ENCODE measurements at regions not wholly inside any gene's neighbourhood (a gene's known extent, or its start where the extent isn't known, plus 50 kb on each side); places are given as distances from the start of the nearest gene placed in this dataset.

- in situ Hi-C loops (cut with HindIII; ENCODE audit: extremely low pct_ligation_motif_present, low pct_unique_long_range_greater_than_20kb) = no loop called here
- Histone ChIP-seq H3K4me2 (ENCODE audit: low read depth, low read length) (no peak overlapping the region), H3K4me3 (replicated peaks in 1 of 3; ENCODE audit: insufficient read depth in 1 of 3, low read depth in 2 of 3, low read length in 3 of 3) (no peak overlapping the region), H2AFZ (ENCODE audit: low read length) (no peak overlapping the region), H3K27me3 (ENCODE audit: control insufficient read depth in 1 of 2, insufficient read depth in 2 of 2, low read length in 2 of 2) (0 out of 5 replicates have a peak, but pooled peaks cover 0 to 8% of the 10 kb centered on the region in 2 experiments), H3K9me3 (ENCODE audit: low read length) (peaks cover 4% of the 10 kb centered on the region; the same call in 1 of the 2 replicates), H4K20me1 (ENCODE audit: insufficient read depth, low read length) (no peaks in the 10 kb centered on the region), H3K79me2 (ENCODE audit: insufficient read depth, low read length) (no peaks in the 10 kb centered on the region), H3K9ac (ENCODE audit: insufficient read depth, low read depth, low read length) (no peak overlapping the region), H3K36me3 (replicated peaks in 1 of 2; ENCODE audit: control insufficient read depth in 1 of 2, insufficient read depth in 2 of 2, low read length in 2 of 2) (no peaks in the 10 kb centered on the region), H3K27ac (ENCODE audit: extremely low read length, insufficient read depth, low read length) (no peak overlapping the region), H3K4me1 (ENCODE audit: insufficient read depth, low read length) (no peaks in the 10 kb centered on the region)
- ATAC-seq (no peak), DNase-seq (ENCODE audit: low spot score) (no peak), FAIRE-seq (no peak)
- WGBS (ENCODE audit: low lambda C conversion rate) = 23% methylated on average over 5 of the region's 5 CpGs
- no TSS peak for BruUV-seq (replicated peaks)
- POLR2A ChIA-PET = no interaction called here
- CTCF ChIA-PET (ENCODE audit: low intra/inter-chr PET ratio, low total read pairs) = no interaction called here
- intact Hi-C loops (cut with micrococcal nuclease; ENCODE audit: unreplicated experiment) = no loop called here
- TF ChIP-seq FOSL1 (CRISPR knock-in tag; IDR thresholded peaks at IDR 0.05; ENCODE audit: borderline replicate concordance) (no peak), RORA (CRISPR knock-in tag; IDR thresholded peaks at IDR 0.05) (no peak), HMG20B (CRISPR knock-in tag; conservative IDR thresholded peaks at IDR 0.05) (no peak), ZFP82 (CRISPR knock-in tag; IDR thresholded peaks at IDR 0.05; ENCODE audit: borderline replicate concordance) (no peak), ZNF138 (CRISPR knock-in tag; IDR thresholded peaks at IDR 0.05; ENCODE audit: low read depth) (no peak), TFAP4 (IDR thresholded peaks at IDR 0.05; ENCODE audit: borderline replicate concordance, low read depth) (no peak)
Measured at GRCh38 chr13:100853434-100853833, 178.8 kb upstream of the TMTC4 start.

- Histone ChIP-seq H3K27me3 (ENCODE audit: control insufficient read depth in 1 of 2, insufficient read depth in 2 of 2, low read length in 2 of 2) (0 out of 5 replicates have a peak, but pooled peaks cover 0 to 8% of the 10 kb centered on the region in 2 experiments), H2AFZ (ENCODE audit: low read length) (no peak overlapping the region), H3K4me3 (replicated peaks in 1 of 3; ENCODE audit: insufficient read depth in 1 of 3, low read depth in 2 of 3, low read length in 3 of 3) (no peak overlapping the region), H3K36me3 (replicated peaks in 1 of 2; ENCODE audit: control insufficient read depth in 1 of 2, insufficient read depth in 2 of 2, low read length in 2 of 2) (no peaks in the 10 kb centered on the region), H3K79me2 (ENCODE audit: insufficient read depth, low read length) (no peaks in the 10 kb centered on the region), H4K20me1 (ENCODE audit: insufficient read depth, low read length) (no peaks in the 10 kb centered on the region), H3K9me3 (ENCODE audit: low read length) (peaks cover 4% of the 10 kb centered on the region; the same call in 1 of the 2 replicates), H3K9ac (ENCODE audit: insufficient read depth, low read depth, low read length) (no peak overlapping the region), H3K4me2 (ENCODE audit: low read depth, low read length) (no peak overlapping the region), H3K27ac (ENCODE audit: extremely low read length, insufficient read depth, low read length) (no peak overlapping the region), H3K4me1 (ENCODE audit: insufficient read depth, low read length) (no peaks in the 10 kb centered on the region)
- ChIA-PET POLR2A (no interaction called here), CTCF (ENCODE audit: low intra/inter-chr PET ratio, low total read pairs) (no interaction called here)
- no peak for ATAC-seq
- WGBS (ENCODE audit: low lambda C conversion rate) = 6% methylated on average over 1 of the region's 1 CpG
- intact Hi-C loops (cut with micrococcal nuclease; ENCODE audit: unreplicated experiment) = no loop called here
- BruUV-seq (replicated peaks) = no TSS peak
- DNase-seq (ENCODE audit: low spot score) = no peak
- no peak for FAIRE-seq
- in situ Hi-C loops (cut with HindIII; ENCODE audit: extremely low pct_ligation_motif_present, low pct_unique_long_range_greater_than_20kb) = no loop called here
- no peak for TF ChIP-seq RFXAP (CRISPR knock-in tag; IDR thresholded peaks at IDR 0.05; ENCODE audit: borderline replicate concordance)
- TF ChIP-seq ZNF737 (CRISPR knock-in tag; IDR thresholded peaks at IDR 0.05; ENCODE audit: borderline replicate concordance) = no peak
- no peak for TF ChIP-seq ZNF546 (CRISPR knock-in tag; conservative IDR thresholded peaks at IDR 0.05)
- no peak for TF ChIP-seq JDP2 (CRISPR knock-in tag; IDR thresholded peaks at IDR 0.05; ENCODE audit: borderline replicate concordance)
- no peak for TF ChIP-seq ZNF550 (CRISPR knock-in tag; IDR thresholded peaks at IDR 0.05; ENCODE audit: borderline replicate concordance)
- TF ChIP-seq AHDC1 (CRISPR knock-in tag; IDR thresholded peaks at IDR 0.05; ENCODE audit: borderline replicate concordance) = no peak
- no peak for TF ChIP-seq ZNF282 (IDR thresholded peaks at IDR 0.05; ENCODE audit: partially characterized antibody)
Measured at GRCh38 chr13:100852146-100852545, 177.6 kb upstream of the TMTC4 start.
